Hepatocyte (in vitro differentiated cells): ENCODE measurements at regions not wholly inside any gene's neighbourhood (a gene's known extent, or its start where the extent isn't known, plus 50 kb on each side); places are given as distances from the start of the nearest gene placed in this dataset.

Experiments
- DNase-seq: peaks from one replicate; pipeline ENCODE4 v3.0.0-alpha.2; 2016; ENCODE audit warnings: low spot score
- H2AFZ ChIP-seq: fragments of 200-600 bp; sonication (generic); 2 replicates; pipeline ENCODE4 v1.6.0; 2016; ENCODE audit warnings: antibody characterized with exemption, mild to moderate bottlenecking
- H3K27ac ChIP-seq: fragments of 200-600 bp; sonication (generic); 2 replicates; pipeline ENCODE4 v1.5.1; 2016; ENCODE audit warnings: mild to moderate bottlenecking
- H3K27me3 ChIP-seq: fragments of 200-600 bp; sonication (generic); 2 replicates; pipeline ENCODE4 v1.6.1; 2016
- H3K36me3 ChIP-seq: fragments of 200-600 bp; sonication (generic); replicated peaks from 2 replicates; pipeline ENCODE4 v1.5.1; 2016; ENCODE audit warnings: low read depth; ENCODE audit not compliant: insufficient read depth
- H3K4me1 ChIP-seq: fragments of 200-600 bp; sonication (generic); 2 replicates; pipeline ENCODE4 v1.5.1; 2016; ENCODE audit warnings: mild to moderate bottlenecking, moderate library complexity; ENCODE audit not compliant: insufficient read depth
- H3K4me2 ChIP-seq: fragments of 200-600 bp; sonication (generic); 2 replicates; pipeline ENCODE4 v1.6.0; 2016
- H3K4me3 ChIP-seq: fragments of 200-600 bp; sonication (generic); 2 replicates; pipeline ENCODE4 v1.5.1; 2016; ENCODE audit warnings: mild to moderate bottlenecking
- H3K79me2 ChIP-seq: fragments of 200-600 bp; sonication (generic); 2 replicates; pipeline ENCODE4 v1.6.0; 2017; ENCODE audit warnings: mild to moderate bottlenecking
- H3K9me2 ChIP-seq: fragments of 200-600 bp; sonication (generic); replicated peaks from 2 replicates; pipeline ENCODE4 v1.6.0; 2017; ENCODE audit warnings: mild to moderate bottlenecking; ENCODE audit not compliant: insufficient read depth
- H3K9me3 ChIP-seq: fragments of 200-600 bp; sonication (generic); 2 replicates; pipeline ENCODE4 v1.5.1; 2016; ENCODE audit warnings: low read depth, mild to moderate bottlenecking
- H4K20me1 ChIP-seq: fragments of 200-600 bp; sonication (generic); 2 replicates; pipeline ENCODE4 v1.6.0; 2016; ENCODE audit warnings: mild to moderate bottlenecking; ENCODE audit not compliant: insufficient read depth, poor library complexity, severe bottlenecking
- EZH2 ChIP-seq: fragments of 200-600 bp; sonication (generic); IDR thresholded peaks from 2 replicates; pipeline ENCODE4 v1.6.1; 2016; ENCODE audit warnings: antibody characterized with exemption, mild to moderate bottlenecking, borderline replicate concordance
- EZH2phosphoT487 ChIP-seq: fragments of 200-600 bp; sonication (generic); IDR thresholded peaks from one replicate; pipeline ENCODE4 v1.6.1; 2018; ENCODE audit warnings: antibody characterized with exemption, mild to moderate bottlenecking, low read depth, moderate library complexity; ENCODE audit not compliant: unreplicated experiment, severe bottlenecking
- WGBS: methylation state at CpG from one replicate; pipeline ENCODE4 v1.1.6; 2016; ENCODE audit warnings: low lambda C conversion rate; ENCODE audit errors: missing lambda C conversion rate; 5-methylcytosine and 5-hydroxymethylcytosine counted together
- TF ChIP-seq, protein P1 (sequence below): fragments of 200-600 bp; sonication (generic); IDR thresholded peaks from 2 replicates; pipeline ENCODE4 v1.5.1; 2016; ENCODE audit warnings: antibody characterized with exemption, mild to moderate bottlenecking; ENCODE audit not compliant: poor library complexity

DNA sequence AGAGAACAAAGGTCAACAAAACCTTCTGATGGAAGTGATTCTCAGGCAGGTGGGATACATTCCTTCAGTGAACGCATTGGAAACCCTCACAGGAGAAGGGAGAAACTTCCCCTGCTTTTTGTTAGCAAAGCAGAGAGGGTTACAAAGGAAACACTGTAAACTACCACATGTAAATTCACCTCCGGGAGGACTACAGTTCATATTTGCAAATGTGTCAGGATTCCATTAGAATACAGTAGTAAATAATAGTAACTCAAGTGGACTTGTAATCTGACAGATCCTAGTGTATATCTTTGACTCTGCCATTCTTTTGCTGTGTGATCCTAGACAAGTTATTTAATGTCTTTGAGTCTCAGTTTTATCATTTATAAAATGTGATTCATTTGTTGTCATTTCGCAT is 504.3 kb upstream of the NRP1 start:
- H3K27me3 ChIP-seq: no peaks in the 10 kb centered on the region
- no peak overlapping the region for H3K4me2 ChIP-seq
- H3K4me3 ChIP-seq: no peak overlapping the region
- H3K79me2 ChIP-seq: no peaks in the 10 kb centered on the region
- WGBS: 86% methylated on average over 3 of the region's 3 CpGs
- no peak overlapping the region for H3K27ac ChIP-seq
- no peaks in the 10 kb centered on the region for H3K4me1 ChIP-seq
- no peaks in the 10 kb centered on the region for H3K36me3 ChIP-seq
- no peak for DNase-seq
- H4K20me1 ChIP-seq: no peaks in the 10 kb centered on the region
- TF ChIP-seq EZH2: no peak
- TF ChIP-seq, protein P1, sequence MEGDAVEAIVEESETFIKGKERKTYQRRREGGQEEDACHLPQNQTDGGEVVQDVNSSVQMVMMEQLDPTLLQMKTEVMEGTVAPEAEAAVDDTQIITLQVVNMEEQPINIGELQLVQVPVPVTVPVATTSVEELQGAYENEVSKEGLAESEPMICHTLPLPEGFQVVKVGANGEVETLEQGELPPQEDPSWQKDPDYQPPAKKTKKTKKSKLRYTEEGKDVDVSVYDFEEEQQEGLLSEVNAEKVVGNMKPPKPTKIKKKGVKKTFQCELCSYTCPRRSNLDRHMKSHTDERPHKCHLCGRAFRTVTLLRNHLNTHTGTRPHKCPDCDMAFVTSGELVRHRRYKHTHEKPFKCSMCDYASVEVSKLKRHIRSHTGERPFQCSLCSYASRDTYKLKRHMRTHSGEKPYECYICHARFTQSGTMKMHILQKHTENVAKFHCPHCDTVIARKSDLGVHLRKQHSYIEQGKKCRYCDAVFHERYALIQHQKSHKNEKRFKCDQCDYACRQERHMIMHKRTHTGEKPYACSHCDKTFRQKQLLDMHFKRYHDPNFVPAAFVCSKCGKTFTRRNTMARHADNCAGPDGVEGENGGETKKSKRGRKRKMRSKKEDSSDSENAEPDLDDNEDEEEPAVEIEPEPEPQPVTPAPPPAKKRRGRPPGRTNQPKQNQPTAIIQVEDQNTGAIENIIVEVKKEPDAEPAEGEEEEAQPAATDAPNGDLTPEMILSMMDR: no peak
- TF ChIP-seq EZH2phosphoT487: no peak
- H3K9me3 ChIP-seq: no peaks in the 10 kb centered on the region
- H2AFZ ChIP-seq: no peak overlapping the region
- H3K9me2 ChIP-seq: no peaks in the 10 kb centered on the region

DNA sequence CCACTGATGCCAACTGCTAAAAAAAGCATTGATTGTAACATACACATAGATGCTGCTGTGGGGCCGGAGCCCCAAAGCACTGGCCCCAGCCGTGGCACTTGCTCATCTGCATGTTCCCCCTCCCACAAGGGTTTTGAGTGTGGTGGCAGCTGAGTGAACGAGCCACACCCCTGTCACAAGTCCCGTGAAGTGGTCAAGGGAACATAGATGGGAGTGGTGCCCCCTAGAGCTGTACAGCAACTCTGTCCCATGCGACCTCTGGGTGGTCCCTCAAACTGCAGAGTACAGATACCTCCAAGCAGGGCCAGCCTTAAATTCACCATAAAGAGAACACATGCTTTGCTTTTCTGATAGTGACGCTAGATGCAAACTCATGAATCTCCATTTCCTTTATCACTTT is 503.3 kb upstream of the NRP1 start:
- TF ChIP-seq, protein P1: no peak
- TF ChIP-seq EZH2 (no peak), EZH2phosphoT487 (no peak)
- Histone ChIP-seq H3K79me2 (no peaks in the 10 kb centered on the region), H3K9me2 (no peaks in the 10 kb centered on the region), H3K4me1 (no peaks in the 10 kb centered on the region), H3K27ac (no peak overlapping the region), H2AFZ (no peak overlapping the region), H3K27me3 (no peaks in the 10 kb centered on the region), H3K4me3 (no peak overlapping the region), H4K20me1 (no peaks in the 10 kb centered on the region), H3K4me2 (no peak overlapping the region), H3K9me3 (no peaks in the 10 kb centered on the region), H3K36me3 (no peaks in the 10 kb centered on the region)
- DNase-seq: no peak
- WGBS: 93% methylated on average over 6 of the region's 6 CpGs

DNA sequence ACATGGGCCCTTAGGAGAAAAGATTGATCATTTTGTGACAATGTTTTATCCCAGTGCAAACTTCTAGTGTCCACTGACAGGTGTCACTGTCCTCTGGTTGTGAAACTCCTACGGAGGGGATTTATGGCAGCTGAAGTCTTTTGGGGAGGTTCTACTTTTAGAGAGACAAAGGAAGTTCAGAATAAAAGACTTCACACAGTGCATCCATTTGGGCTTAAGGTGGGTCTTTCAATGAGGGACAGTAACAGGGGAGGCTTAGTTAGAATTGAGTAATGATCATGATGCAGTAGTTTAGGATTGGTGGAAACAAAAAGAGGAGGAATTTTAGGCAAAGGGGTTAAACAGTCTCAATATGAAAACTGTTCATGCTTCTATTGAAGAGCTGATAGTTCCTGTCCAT is 501.1 kb upstream of the NRP1 start:
- H3K9me3 ChIP-seq: no peaks in the 10 kb centered on the region
- no peaks in the 10 kb centered on the region for H3K36me3 ChIP-seq
- no peak overlapping the region for H3K27ac ChIP-seq
- no peak overlapping the region for H3K4me2 ChIP-seq
- no peaks in the 10 kb centered on the region for H3K9me2 ChIP-seq
- no peaks in the 10 kb centered on the region for H4K20me1 ChIP-seq
- no peak for TF ChIP-seq EZH2phosphoT487
- TF ChIP-seq, protein P1: no peak
- TF ChIP-seq EZH2: no peak
- DNase-seq: no peak
- no peaks in the 10 kb centered on the region for H3K79me2 ChIP-seq
- no peaks in the 10 kb centered on the region for H3K27me3 ChIP-seq
- no peak overlapping the region for H2AFZ ChIP-seq
- no peaks in the 10 kb centered on the region for H3K4me1 ChIP-seq
- 59% methylated on average over 1 of the region's 1 CpG for WGBS
- H3K4me3 ChIP-seq: no peak overlapping the region

DNA sequence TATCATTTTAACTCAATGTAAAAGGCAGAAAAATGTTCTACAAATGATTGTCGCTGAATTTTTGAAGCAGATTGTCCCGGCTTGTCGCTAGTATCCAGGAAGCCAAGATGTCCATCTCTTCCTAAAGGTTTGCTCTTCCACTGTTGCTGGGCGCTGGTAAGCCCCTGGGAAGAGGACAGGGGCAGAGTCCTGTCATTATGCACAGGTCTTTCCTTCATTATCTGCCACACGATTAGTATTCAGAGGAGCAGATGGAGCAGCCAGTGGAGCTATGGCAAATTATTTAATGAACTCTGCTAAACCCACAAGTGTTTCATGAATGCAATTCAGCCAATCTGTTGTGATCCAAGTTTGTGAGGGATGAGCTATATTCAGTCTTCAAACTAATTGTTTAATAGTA is 499.1 kb upstream of the NRP1 start:
- DNase-seq: no peak
- 91% methylated on average over 5 of the region's 5 CpGs for WGBS

More for the DNA sequence above, 499.1 kb upstream of the NRP1 start:
- Histone ChIP-seq H3K79me2 (no peaks in the 10 kb centered on the region), H4K20me1 (no peaks in the 10 kb centered on the region), H3K4me2 (no peak overlapping the region), H3K4me1 (no peaks in the 10 kb centered on the region), H2AFZ (no peak overlapping the region), H3K27ac (no peak overlapping the region), H3K36me3 (no peaks in the 10 kb centered on the region), H3K27me3 (no peaks in the 10 kb centered on the region), H3K4me3 (no peak overlapping the region), H3K9me2 (no peaks in the 10 kb centered on the region), H3K9me3 (no peaks in the 10 kb centered on the region)
- TF ChIP-seq EZH2: no peak
- TF ChIP-seq EZH2phosphoT487: no peak
- TF ChIP-seq, protein P1: no peak
